SK-N-SH treated with all-trans-retinoic acid at 6 μM for 48 hours (cell line): ENCODE measurements at regions not wholly inside any gene's neighbourhood (a gene's known extent, or its start where the extent isn't known, plus 50 kb on each side); places are given as distances from the start of the nearest gene placed in this dataset.

Source experiments
- ATAC-seq: fragments of 200-7000 bp; cut with Tn5 transposase; 3 replicates; pipeline ENCODE4 v1.9.1; 2020; ENCODE audit warnings: mild to moderate bottlenecking, moderate library complexity
- ARNTL ChIP-seq: fragments of 450-650 bp; formaldehyde crosslinking; IDR thresholded peaks from 2 replicates; pipeline ENCODE4 v1.5.0; 2020; ENCODE audit warnings: low read depth, mild to moderate bottlenecking, moderate library complexity, borderline replicate concordance
- BACH2 ChIP-seq: fragments of 250-450 bp; sonication (Bioruptor Pico); IDR thresholded peaks from 2 replicates; pipeline ENCODE4 v1.9.0; 2021; ENCODE audit warnings: mild to moderate bottlenecking, borderline replicate concordance
- CREB5 ChIP-seq: fragments of 250-450 bp; sonication (Bioruptor Pico); IDR thresholded peaks from 2 replicates; pipeline ENCODE4 v1.5.1; 2020; ENCODE audit warnings: low read depth, mild to moderate bottlenecking, moderate library complexity
- CSDC2 ChIP-seq: fragments of 250-450 bp; sonication (Bioruptor Pico); IDR thresholded peaks from 2 replicates; pipeline ENCODE4 v1.5.0; 2020; ENCODE audit warnings: mild to moderate bottlenecking, moderate library complexity
- CSRNP3 ChIP-seq: fragments of 250-450 bp; sonication (Bioruptor Pico); IDR thresholded peaks from 2 replicates; pipeline ENCODE4 v1.5.1; 2021; ENCODE audit warnings: mild to moderate bottlenecking, moderate library complexity
- ESRRG ChIP-seq: fragments of 250-450 bp; sonication (Bioruptor Pico); IDR thresholded peaks from 2 replicates; pipeline ENCODE4 v1.6.1; 2021; ENCODE audit warnings: mild to moderate bottlenecking
- GLIS3 ChIP-seq: fragments of 250-450 bp; sonication (Bioruptor Pico); IDR thresholded peaks from 2 replicates; pipeline ENCODE4 v1.5.0; 2020; ENCODE audit warnings: mild to moderate bottlenecking, moderate library complexity
- ISL1 ChIP-seq: fragments of 250-450 bp; sonication (Bioruptor Pico); IDR thresholded peaks from 2 replicates; pipeline ENCODE4 v2.1.2; 2022; ENCODE audit warnings: mild to moderate bottlenecking, moderate library complexity
- OSR1 ChIP-seq: fragments of 250-450 bp; sonication (Bioruptor Pico); IDR thresholded peaks from 2 replicates; pipeline ENCODE4 v1.8.0; 2022; ENCODE audit warnings: moderate library complexity, mild to moderate bottlenecking, inconsistent platforms
- PATZ1 ChIP-seq: fragments of 250-450 bp; sonication (Bioruptor Pico); IDR thresholded peaks from 2 replicates; pipeline ENCODE4 v1.8.0; 2020; ENCODE audit warnings: mild to moderate bottlenecking, moderate library complexity, borderline replicate concordance
- POU6F1 ChIP-seq: fragments of 250-450 bp; sonication (Bioruptor Pico); IDR thresholded peaks from 2 replicates; pipeline ENCODE4 v1.8.0; 2021; ENCODE audit warnings: low read depth, mild to moderate bottlenecking, moderate library complexity, borderline replicate concordance
- PPARA ChIP-seq: fragments of 250-450 bp; sonication (Bioruptor Pico); IDR thresholded peaks from 2 replicates; pipeline ENCODE4 v1.5.0; 2020; ENCODE audit warnings: mild to moderate bottlenecking, borderline replicate concordance
- RARB ChIP-seq: fragments of 250-450 bp; sonication (Bioruptor Pico); IDR thresholded peaks from 2 replicates; pipeline ENCODE4 v1.8.0; 2021; ENCODE audit warnings: mild to moderate bottlenecking, moderate library complexity
- SNAI2 ChIP-seq: fragments of 250-450 bp; sonication (Bioruptor Pico); IDR thresholded peaks from 2 replicates; pipeline ENCODE4 v1.5.0; 2020; ENCODE audit warnings: mild to moderate bottlenecking, moderate library complexity
- TCF4 ChIP-seq: fragments of 250-450 bp; sonication (Bioruptor Pico); IDR thresholded peaks from 2 replicates; pipeline ENCODE4 v1.8.0; 2021; ENCODE audit warnings: mild to moderate bottlenecking, moderate library complexity, borderline replicate concordance
- TOX ChIP-seq: fragments of 250-450 bp; sonication (Bioruptor Pico); IDR thresholded peaks from 2 replicates; pipeline ENCODE4 v1.8.0; 2021; ENCODE audit warnings: mild to moderate bottlenecking, moderate library complexity, borderline replicate concordance
- TSHZ2 ChIP-seq: fragments of 250-450 bp; sonication (Bioruptor Pico); IDR thresholded peaks from 2 replicates; pipeline ENCODE4 v1.5.0; 2020; ENCODE audit warnings: mild to moderate bottlenecking, moderate library complexity
- ZC3H10 ChIP-seq: fragments of 250-450 bp; sonication (Bioruptor Pico); IDR thresholded peaks from 2 replicates; pipeline ENCODE4 v1.5.1; 2021; ENCODE audit warnings: mild to moderate bottlenecking, moderate library complexity
- ZFP3 ChIP-seq: fragments of 250-450 bp; sonication (Bioruptor Pico); IDR thresholded peaks from 2 replicates; pipeline ENCODE4 v1.5.0; 2020; ENCODE audit warnings: mild to moderate bottlenecking, moderate library complexity
- ZFP30 ChIP-seq: fragments of 450-650 bp; formaldehyde crosslinking; IDR thresholded peaks from 2 replicates; pipeline ENCODE4 v1.5.0; 2022; ENCODE audit warnings: mild to moderate bottlenecking, moderate library complexity
- ZNF565 ChIP-seq: fragments of 450-650 bp; formaldehyde crosslinking; conservative IDR thresholded peaks from 2 replicates; pipeline ENCODE4 v1.5.0; 2020; ENCODE audit warnings: low read depth, mild to moderate bottlenecking, moderate library complexity
- ZNF70 ChIP-seq: fragments of 450-650 bp; formaldehyde crosslinking; IDR thresholded peaks from 2 replicates; pipeline ENCODE4 v1.5.0; 2020; ENCODE audit warnings: mild to moderate bottlenecking, moderate library complexity
- ZNF8 ChIP-seq: fragments of 450-650 bp; formaldehyde crosslinking; IDR thresholded peaks from 2 replicates; pipeline ENCODE4 v1.5.0; 2020; ENCODE audit warnings: mild to moderate bottlenecking, moderate library complexity

- no peak for ATAC-seq
- TF ChIP-seq GLIS3, result no peak
- no peak for TF ChIP-seq TOX (CRISPR knock-in tag)
- TF ChIP-seq SNAI2 (CRISPR knock-in tag), result no peak
- TF ChIP-seq PPARA (CRISPR knock-in tag), result no peak
- TF ChIP-seq CSDC2, result no peak
- TF ChIP-seq ZNF70, result no peak
- no peak for TF ChIP-seq BACH2
- no peak for TF ChIP-seq ZFP3 (CRISPR knock-in tag)
- no peak for TF ChIP-seq TSHZ2 (CRISPR knock-in tag)
- no peak for TF ChIP-seq ISL1 (CRISPR knock-in tag)
- TF ChIP-seq ZFP30 (CRISPR knock-in tag), result no peak
- TF ChIP-seq PATZ1 (CRISPR knock-in tag), result no peak
- TF ChIP-seq ESRRG (CRISPR knock-in tag), result no peak
- TF ChIP-seq ZNF8 (CRISPR knock-in tag), result no peak
- TF ChIP-seq OSR1, result no peak
- no peak for TF ChIP-seq ZC3H10 (CRISPR knock-in tag)
- no peak for TF ChIP-seq ZNF565 (CRISPR knock-in tag)
Measured at GRCh38 chr5:60527072-60527471, 172.9 kb downstream of the DEPDC1B start.

- no peak for ATAC-seq
- TF ChIP-seq TSHZ2 (CRISPR knock-in tag) (no peak), RARB (CRISPR knock-in tag) (no peak), PPARA (CRISPR knock-in tag) (no peak), ZFP30 (CRISPR knock-in tag) (no peak), TOX (CRISPR knock-in tag) (no peak), ZNF70 (no peak), ESRRG (CRISPR knock-in tag) (no peak), SNAI2 (CRISPR knock-in tag) (no peak)
- TF ChIP-seq, all 23 proteins: peak for 0
Measured at GRCh38 chr5:60526336-60526875, 173.6 kb downstream of the DEPDC1B start.

- ATAC-seq, result peak; percentile 84
- TF ChIP-seq RARB (CRISPR knock-in tag) (no peak), ARNTL (CRISPR knock-in tag) (no peak), CREB5 (CRISPR knock-in tag) (no peak), PPARA (CRISPR knock-in tag) (no peak), TOX (CRISPR knock-in tag) (no peak), TCF4 (CRISPR knock-in tag) (0 out of 2 replicates have a peak, but pooled peaks have one; percentile 24), ZNF70 (no peak), PATZ1 (CRISPR knock-in tag) (peak; percentile 89; the same call in 1 of the 2 replicates), ZC3H10 (CRISPR knock-in tag) (no peak), SNAI2 (CRISPR knock-in tag) (no peak), CSRNP3 (CRISPR knock-in tag) (no peak), POU6F1 (CRISPR knock-in tag) (no peak), ISL1 (CRISPR knock-in tag) (peak; percentile 70)
Measured at GRCh38 chr5:60522292-60522905, 177.6 kb downstream of the DEPDC1B start.
